B cell (primary cell): ENCODE measurements at regions not wholly inside any gene's neighbourhood (a gene's known extent, or its start where the extent isn't known, plus 50 kb on each side); places are given as distances from the start of the nearest gene placed in this dataset. TPM values are rescaled to one million over a fixed set of nuclear protein-coding genes. Genes with fewer than 3 reads are reported as not detected.
"Not testable (repeated sequence)": the region's sequence is repeated elsewhere in the genome, so short reads cannot be mapped to it uniquely, and the experiment has no call there.

Experiments
- ATAC-seq: fragments of 200-7000 bp; cut with Tn5 transposase; one replicate; pipeline ENCODE4 v1.10.0; 2021; ENCODE audit warnings: low read depth, mild to moderate bottlenecking, moderate number of reproducible peaks, moderate library complexity
- CTCF ChIA-PET: fragments of 350-600 bp; sonication (Branson Sonifier 250); formaldehyde crosslinking; loops from one replicate; lab custom pipeline; 2021; ENCODE audit warnings: antibody characterized with exemption, inconsistent platforms; lab: Charles Lee
- POLR2A ChIA-PET: fragments of 350-600 bp; sonication (Branson Sonifier 250); formaldehyde crosslinking; loops from one replicate; lab custom pipeline; 2021; ENCODE audit warnings: antibody characterized with exemption; lab: Charles Lee
- DNase-seq: peaks from one replicate; pipeline ENCODE4 v3.0.0; 2013
- H2AFZ ChIP-seq: 2 replicates; pipeline ENCODE4 v1.6.1; 2012; ENCODE audit warnings: mild to moderate bottlenecking, low read depth, low read length; ENCODE audit not compliant: insufficient read depth, poor library complexity, severe bottlenecking
- H3K27ac ChIP-seq, 2 donors: 1 replicate in 1 of 2; 2 replicates in 1 of 2; pipeline ENCODE4 v1.5.1; 2012 to 2013; ENCODE audit warnings: low read length in 2 of 2, mild to moderate bottlenecking in 2 of 2, moderate library complexity in 1 of 2
- H3K27me3 ChIP-seq, 4 experiments: fragments of 200-600 bp in 1 of 4; sonication (generic) in 1 of 4; replicated peaks in 1 of 4; 1 replicate in 2 of 4; 2 replicates in 2 of 4; pipeline versions ENCODE4 v1.6.1 to v1.7.0; 2013 to 2016; ENCODE audit warnings: low read length in 3 of 4, mild to moderate bottlenecking in 2 of 4, mixed read lengths in 1 of 4, moderate library complexity in 1 of 4; ENCODE audit not compliant: insufficient read depth in 4 of 4, control insufficient read depth in 3 of 4; ENCODE audit errors: control extremely low read depth in 1 of 4
- H3K36me3 ChIP-seq, 2 experiments: replicated peaks in 1 of 2; 1 replicate in 1 of 2; 2 replicates in 1 of 2; pipeline versions ENCODE4 v1.6.1 to v1.7.1; 2013; ENCODE audit warnings: low read length in 1 of 2; ENCODE audit not compliant: insufficient read depth in 2 of 2, control insufficient read depth in 1 of 2; ENCODE audit errors: control extremely low read depth in 1 of 2, extremely low read depth in 1 of 2
- H3K4me1 ChIP-seq, 2 donors: fragments of 200-600 bp in 1 of 2; sonication (generic) in 1 of 2; 1 replicate in 1 of 2; 2 replicates in 1 of 2; pipeline versions ENCODE4 v1.5.1 to v1.6.1; 2013 to 2017; ENCODE audit warnings: low read length in 2 of 2; ENCODE audit not compliant: control insufficient read depth in 2 of 2, insufficient read depth in 2 of 2
- H3K4me2 ChIP-seq: replicated peaks from 2 replicates; pipeline ENCODE3; 2012; ENCODE audit warnings: mild to moderate bottlenecking, low read depth, low read length; ENCODE audit not compliant: poor library complexity, severe bottlenecking
- H3K4me3 ChIP-seq, 5 experiments: fragments of 200-600 bp in 1 of 5; sonication (generic) in 1 of 5; 1 replicate in 3 of 5; 2 replicates in 2 of 5; pipeline versions ENCODE4 v1.5.1 to v1.7.0; 2011 to 2016; ENCODE audit warnings: low read length in 4 of 5, mild to moderate bottlenecking in 4 of 5, low read depth in 2 of 5, control low read depth in 1 of 5, moderate library complexity in 1 of 5; ENCODE audit not compliant: insufficient read depth in 1 of 5; ENCODE audit errors: control extremely low read depth in 1 of 5, extremely low read depth in 1 of 5
- H3K79me2 ChIP-seq: fragments of 200-600 bp; sonication (generic); one replicate; pipeline ENCODE4 v1.6.0; 2016; ENCODE audit warnings: low read length; ENCODE audit not compliant: control insufficient read depth, insufficient read depth
- H3K9ac ChIP-seq: fragments of 200-600 bp; sonication (generic); 2 replicates; pipeline ENCODE4 v1.6.1; 2017; ENCODE audit warnings: mild to moderate bottlenecking, low read length, moderate library complexity
- H3K9me3 ChIP-seq, 3 donors: one replicate each; pipeline versions ENCODE4 v1.6.1 to v1.7.1; 2013; ENCODE audit warnings: low read length in 2 of 3; ENCODE audit not compliant: control insufficient read depth in 2 of 3, insufficient read depth in 1 of 3; ENCODE audit errors: control extremely low read depth in 1 of 3
- H4K20me1 ChIP-seq: 2 replicates; pipeline ENCODE4 v1.6.0; 2012; ENCODE audit warnings: mild to moderate bottlenecking, low read length; ENCODE audit not compliant: insufficient read depth, control insufficient read depth, poor library complexity, severe bottlenecking
- H3K27ac Mint-ChIP-seq: one replicate; pipeline ENCODE4 v1.8.0; 2021; ENCODE audit warnings: mixed read lengths
- H3K27me3 Mint-ChIP-seq: one replicate; pipeline ENCODE4 v1.8.0; 2021; ENCODE audit warnings: mixed read lengths
- H3K4me1 Mint-ChIP-seq: one replicate; pipeline ENCODE4 v1.8.0; 2021; ENCODE audit warnings: mixed read lengths
- H3K4me3 Mint-ChIP-seq: one replicate; pipeline ENCODE4 v1.8.0; 2021; ENCODE audit warnings: mixed read lengths
- H3K9me3 Mint-ChIP-seq: one replicate; pipeline ENCODE4 v1.8.0; 2022; ENCODE audit warnings: mixed read lengths; ENCODE audit not compliant: insufficient read depth
- WGBS: methylation state at CpG from one replicate; pipeline ENCODE4 v1.1.5; 2013; ENCODE audit warnings: missing lambda C conversion rate; ENCODE audit not compliant: insufficient coverage; 5-methylcytosine and 5-hydroxymethylcytosine counted together
- intact Hi-C: fragments of 100-400 bp; cut with micrococcal nuclease; formaldehyde crosslinking; loops from one replicate; pipeline ENCODE4 v1.10.0; 2022
- small RNA-seq: library from RNA; depleted of rRNA; stranded (forward); fragments of <200 nt; gene quantifications from one replicate; pipeline ENCODE3, GENCODE V24; 2012; ENCODE audit warnings: low replicate concordance, low read depth; ENCODE audit not compliant: insufficient read length

GRCh38 chr12:131660401-131660800 lies 50.5 kb upstream of the SFSWAP start:
- ATAC-seq, CTCF ChIA-PET, H3K9ac ChIP-seq, H2AFZ ChIP-seq, H3K27ac Mint-ChIP-seq, DNase-seq, H3K9me3 Mint-ChIP-seq, H3K79me2 ChIP-seq, H3K4me2 ChIP-seq, intact Hi-C loops, H4K20me1 ChIP-seq, POLR2A ChIA-PET, H3K27ac ChIP-seq, H3K4me1 ChIP-seq, H3K36me3 ChIP-seq, H3K4me3 ChIP-seq, H3K9me3 ChIP-seq, H3K4me3 Mint-ChIP-seq, H3K4me1 Mint-ChIP-seq: not testable (repeated sequence)
- H3K27me3 Mint-ChIP-seq = peaks cover 16% of the 10 kb centered on the region
- WGBS = 97% methylated on average over 4 of the region's 12 CpGs
- peaks cover 0 to 13% (median 2%) of the 10 kb centered on the region in 4 experiments for H3K27me3 ChIP-seq

Small RNA genes lying in the stretch of these regions (small RNA-seq; reads per million reads assigned to genes)
- gene AC140063.1 (not detected), gene RNA5SP376 (not detected)
